CD4-positive, alpha-beta T cell treated with Interferon alpha-2 for 1 hour (primary cell): ENCODE measurements at regions not wholly inside any gene's neighbourhood (a gene's known extent, or its start where the extent isn't known, plus 50 kb on each side); places are given as distances from the start of the nearest gene placed in this dataset.
"Not testable (repeated sequence)": the region's sequence is repeated elsewhere in the genome, so short reads cannot be mapped to it uniquely, and the experiment has no call there.

Experiments
- DNase-seq, 2 donors: peaks; one replicate each; pipeline ENCODE4 v3.0.0-alpha.2; 2020 to 2022

DNA sequence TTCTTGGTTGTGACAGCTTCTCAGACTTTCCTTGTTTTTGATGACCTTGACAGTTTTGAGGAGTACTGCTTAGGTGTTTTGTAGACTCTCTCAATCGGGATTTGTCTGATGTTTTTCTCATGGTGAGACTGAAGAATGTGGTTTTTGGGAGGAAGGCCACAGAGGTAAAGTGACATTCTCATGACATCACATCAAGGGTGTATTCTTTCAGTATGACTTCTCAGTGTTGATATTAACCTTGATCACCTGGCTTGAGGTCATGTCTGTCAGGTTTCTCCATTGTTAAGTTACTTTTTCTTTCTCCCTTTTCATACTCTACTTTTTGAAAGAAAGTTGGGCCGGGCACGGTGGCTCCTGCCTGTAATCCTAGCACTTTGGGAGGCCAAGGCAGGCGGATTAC, 269.9 kb downstream of the ZNF37A start:
- DNase-seq, result not testable (repeated sequence)

DNA sequence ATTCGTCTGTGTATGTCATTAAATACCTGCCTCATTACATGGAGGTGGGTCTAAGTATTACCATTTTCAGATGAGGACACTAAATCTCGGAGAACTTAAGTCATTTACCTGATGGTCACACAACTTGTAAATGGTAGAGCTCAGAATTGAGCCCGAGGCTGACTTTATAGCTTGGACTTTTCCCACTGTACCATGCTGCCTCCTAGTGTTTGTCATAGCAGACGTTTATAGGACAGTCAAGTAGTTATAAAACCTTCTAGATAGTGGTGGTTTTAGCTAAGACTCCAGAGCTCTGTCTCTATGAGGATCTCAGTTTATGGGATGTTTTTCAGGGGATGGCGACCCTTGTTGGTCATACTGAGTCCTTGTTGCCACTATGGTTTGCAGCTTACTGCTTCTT, 271.8 kb downstream of the ZNF37A start:
- DNase-seq, result peak; percentile 22 to 53

DNA sequence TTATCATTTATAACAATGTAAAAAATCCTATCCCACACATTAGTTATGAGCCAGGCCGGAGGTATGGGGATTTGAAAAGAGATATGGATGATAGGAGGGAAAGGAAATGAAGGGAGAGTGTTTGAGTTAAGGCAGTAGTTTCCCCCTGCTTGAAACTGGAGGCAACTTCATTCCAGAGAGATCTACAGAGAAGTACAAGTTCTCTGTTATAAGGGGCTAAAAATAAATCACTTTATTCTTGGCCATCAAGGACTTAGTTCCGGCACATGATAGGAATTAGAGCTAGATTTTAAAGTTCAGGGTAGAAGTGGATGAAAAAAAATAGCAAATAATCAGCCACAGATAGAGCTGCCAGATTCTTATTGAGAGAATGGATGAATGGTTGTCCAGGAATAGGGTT, 289.7 kb downstream of the ZNF37A start:
- not testable (repeated sequence) for DNase-seq

DNA sequence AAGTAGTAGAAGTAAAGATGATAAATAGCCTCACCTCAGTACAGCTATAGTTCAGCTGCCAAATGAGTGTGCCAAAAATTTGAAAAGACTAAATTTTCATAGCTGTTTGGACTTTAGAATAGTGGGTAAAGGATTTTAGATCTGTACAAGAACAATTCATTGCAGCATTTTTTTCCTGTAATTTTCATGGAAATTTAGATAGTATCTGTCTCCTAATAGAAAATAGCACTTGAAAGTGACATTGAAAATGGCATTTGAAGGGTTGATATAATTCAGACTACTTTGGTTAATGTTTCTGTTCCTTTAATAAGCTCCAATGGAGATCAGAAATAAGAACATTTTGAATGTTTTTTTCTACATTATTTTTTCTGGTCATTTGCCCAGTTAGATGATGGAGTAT, 292.7 kb downstream of the ZNF37A start:
- DNase-seq, result not testable (repeated sequence)

DNA sequence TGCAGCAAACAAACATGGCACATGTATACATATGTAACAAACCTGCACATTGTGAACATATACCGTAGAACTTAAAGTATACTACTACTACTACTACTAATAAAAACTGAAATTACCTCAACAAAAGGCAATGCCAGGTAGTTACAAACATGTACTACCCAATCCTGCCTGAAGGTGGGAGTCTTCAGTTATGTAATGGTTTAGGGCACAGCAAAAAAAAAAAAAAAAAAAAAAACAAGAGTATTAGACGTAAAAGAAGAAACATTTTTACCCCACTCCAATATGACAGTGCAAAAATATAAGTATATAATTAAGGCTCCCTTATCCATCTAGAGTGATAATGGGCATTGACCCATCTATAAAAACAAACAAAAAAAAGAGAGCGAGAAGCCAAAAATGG, 296.6 kb downstream of the ZNF37A start:
- peak; percentile 13 to 72 for DNase-seq

DNA sequence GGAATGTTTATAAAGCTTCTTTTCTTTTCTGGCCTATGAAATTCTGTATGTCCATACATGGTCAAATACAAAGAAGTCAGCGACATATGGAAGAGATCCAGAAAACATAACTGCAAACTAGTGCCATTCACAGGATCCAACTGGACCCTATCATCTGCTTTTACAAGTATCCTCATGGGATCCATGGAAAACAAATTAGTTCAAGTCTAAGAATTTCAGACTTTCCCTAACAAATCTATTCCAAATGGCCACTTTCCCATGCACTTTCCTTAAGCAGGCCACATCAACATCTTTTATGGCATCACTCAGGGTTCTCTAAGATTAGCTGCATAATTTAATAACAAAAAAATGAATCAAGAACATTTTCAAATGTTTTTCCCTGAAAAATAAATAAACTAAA, 301.3 kb downstream of the ZNF37A start:
- DNase-seq, result not testable (repeated sequence)

DNA sequence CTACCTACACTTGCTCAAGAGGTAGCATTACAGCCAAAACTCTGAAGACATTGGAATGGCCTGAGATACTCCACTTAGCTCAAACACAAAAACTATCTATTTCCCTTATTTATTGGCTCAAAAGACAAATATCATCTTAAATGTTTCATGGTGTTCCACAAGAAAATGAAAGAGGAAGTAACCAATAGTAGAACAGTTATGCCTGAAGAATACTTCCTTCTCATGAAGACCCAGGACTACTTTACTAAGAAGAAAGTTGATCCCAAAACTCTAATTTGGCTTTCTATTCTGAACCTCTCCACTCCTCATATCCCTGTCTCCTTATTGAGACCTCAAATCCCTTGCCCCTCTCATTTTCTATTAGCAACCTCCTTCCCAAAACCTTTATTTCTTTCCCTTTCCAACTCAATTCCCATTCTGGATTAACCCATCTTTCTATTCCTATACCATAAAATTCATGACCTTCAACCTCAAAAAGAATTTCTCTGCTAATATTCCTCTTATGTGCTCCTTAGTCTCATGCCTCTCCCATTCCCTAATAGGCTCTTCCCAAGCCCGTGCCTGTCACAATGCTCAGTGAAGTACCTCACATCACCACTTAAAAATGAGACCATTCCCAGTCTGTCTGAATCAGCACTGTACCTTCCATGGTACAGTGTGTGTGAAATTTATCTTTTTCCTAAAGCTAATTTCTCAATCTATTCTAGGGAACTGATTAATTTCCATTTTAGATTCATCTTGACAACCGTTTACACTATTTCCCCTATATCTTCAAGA, 302.2 kb downstream of the ZNF37A start:
- DNase-seq, result not testable (repeated sequence)

DNA sequence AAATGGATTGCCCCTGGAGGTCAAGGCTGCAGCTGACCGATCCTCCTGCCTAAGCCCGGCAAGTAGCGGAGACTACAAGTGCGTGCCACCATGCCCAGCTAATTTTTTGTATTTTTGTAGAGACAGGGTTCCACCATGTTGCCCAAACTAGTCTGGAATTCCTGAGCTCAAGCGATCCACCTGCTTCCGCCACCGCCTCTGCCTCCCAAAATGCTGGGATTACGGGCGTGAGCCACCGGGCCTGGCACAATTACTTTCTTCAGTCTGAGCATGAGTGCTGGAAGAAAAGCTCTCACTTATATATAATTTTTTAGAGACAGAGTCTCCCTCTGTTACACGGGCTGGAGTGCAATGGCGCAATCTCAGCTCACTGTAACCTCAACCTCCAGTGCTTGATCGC, 307.4 kb downstream of the ZNF37A start:
- not testable (repeated sequence) for DNase-seq

DNA sequence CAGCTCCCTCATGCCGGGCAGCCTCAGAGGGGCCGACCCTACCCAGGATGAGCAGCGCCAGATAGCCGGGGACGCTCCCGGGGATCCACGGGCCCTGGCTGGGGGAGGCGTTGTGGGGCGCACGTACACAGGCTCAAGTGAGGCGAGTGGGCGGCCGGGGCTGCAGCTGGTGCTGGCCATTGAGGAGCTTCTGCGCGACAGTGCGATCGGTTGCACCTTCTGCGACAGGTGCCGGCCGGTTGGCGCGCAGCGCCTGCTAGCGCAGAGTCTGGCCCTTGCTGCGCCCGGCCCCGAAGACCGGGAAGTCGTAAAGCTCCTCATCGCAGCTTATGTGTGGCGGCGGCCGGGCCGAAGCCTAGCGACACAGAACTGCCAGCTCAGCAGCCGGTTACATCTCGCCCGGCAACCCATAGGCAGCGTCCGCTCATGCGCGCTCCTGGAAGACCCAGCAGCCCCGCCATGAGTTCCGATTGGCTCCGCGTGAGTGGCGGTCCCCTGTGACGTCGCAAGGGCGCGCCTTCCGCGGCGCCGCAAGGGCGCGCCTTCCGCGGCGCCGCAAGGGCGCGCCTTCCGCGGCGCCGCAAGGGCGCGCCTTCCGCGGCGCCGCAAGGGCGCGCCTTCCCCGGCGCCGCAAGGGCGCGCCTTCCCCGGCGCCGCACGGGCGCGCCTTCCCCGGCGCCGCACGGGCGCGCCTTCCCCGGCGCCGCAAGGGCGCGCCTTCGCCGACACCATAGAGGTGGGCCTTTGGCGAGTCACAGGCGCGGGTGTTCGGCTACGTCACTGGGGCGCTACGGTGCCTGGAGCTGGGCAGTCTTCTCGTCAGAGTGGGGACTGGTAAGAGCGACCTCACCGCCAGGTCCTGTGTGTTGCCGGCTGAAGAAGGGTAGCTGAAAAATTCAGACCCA, 308.6 kb downstream of the ZNF37A start:
- DNase-seq, result peak; percentile 95 to 98

DNA sequence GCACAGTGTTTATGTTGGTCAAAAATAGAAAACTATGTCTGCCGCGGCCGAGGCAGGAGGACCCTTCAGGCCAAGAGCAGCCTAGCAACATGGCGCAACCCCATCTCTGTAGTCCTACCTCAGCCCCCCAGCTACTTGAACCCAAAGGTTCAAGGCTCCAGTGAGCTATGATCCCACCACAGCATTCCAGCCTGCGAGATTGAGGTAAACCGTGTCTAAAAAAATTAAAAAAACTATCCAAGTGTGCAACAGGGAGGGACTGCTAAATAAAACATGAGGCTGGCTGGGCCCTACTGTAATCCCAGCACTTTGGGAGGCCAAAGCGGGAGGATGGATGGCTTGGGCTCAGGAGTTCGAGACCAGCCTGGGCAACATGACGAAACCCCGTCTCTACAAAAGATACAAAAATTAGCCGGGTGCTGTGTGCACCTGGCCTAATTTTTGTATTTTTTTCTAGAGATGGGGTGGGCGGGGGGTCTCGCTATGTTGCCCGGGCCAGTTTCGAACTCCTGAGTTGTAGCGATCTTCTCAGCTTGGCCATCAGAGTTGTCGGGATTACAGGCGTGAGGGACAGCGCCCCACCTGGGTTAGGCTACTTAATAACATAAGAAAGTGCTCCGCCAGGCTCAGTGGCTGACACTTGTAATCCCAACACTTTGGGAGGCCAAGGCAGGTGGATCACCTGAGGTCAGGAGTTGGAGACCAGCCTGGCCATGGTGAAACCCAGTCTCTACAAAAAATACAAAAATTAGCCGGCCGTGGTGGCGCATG, 309.4 kb downstream of the ZNF37A start:
- not testable (repeated sequence) for DNase-seq

DNA sequence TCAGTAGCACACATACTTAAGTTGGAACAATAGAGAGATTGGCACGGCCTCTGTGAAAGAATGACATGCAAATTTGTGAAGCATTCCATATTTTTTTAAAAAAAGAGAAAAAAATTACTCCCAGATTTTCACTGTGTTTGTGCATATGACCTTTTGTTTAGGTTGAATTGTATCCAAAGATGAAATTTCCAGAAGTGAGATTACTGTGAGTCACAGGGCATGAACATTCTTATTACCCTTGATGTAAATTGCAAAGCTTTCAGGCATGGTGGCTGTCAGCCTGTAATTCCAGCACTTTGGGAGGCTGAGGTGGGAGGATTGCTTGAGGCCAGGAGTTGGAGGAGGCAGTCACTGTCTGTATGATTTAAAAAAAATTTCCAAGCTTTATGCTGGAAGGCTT, 329.5 kb downstream of the ZNF37A start:
- not testable (repeated sequence) for DNase-seq

DNA sequence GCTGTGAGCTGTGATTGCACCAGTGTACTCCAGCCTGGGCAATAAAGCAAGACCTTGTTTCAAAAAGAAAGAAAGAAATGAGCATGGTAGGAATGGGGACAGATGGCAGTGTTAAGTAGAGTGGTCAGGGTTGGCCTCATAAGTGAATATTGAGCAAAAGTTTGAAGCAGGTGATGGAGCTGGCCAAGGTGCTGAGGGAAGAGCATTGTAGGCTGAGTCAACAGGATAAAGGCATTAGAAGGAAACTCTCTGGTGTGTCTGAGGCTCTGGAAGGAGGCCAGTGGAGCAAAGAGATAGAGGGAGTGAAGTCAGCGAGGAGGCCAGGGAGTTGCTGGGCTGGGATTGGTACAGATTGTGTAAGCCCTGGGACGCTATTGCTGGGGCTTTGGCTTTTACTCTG, 336.1 kb downstream of the ZNF37A start:
- DNase-seq, result not testable (repeated sequence)

DNA sequence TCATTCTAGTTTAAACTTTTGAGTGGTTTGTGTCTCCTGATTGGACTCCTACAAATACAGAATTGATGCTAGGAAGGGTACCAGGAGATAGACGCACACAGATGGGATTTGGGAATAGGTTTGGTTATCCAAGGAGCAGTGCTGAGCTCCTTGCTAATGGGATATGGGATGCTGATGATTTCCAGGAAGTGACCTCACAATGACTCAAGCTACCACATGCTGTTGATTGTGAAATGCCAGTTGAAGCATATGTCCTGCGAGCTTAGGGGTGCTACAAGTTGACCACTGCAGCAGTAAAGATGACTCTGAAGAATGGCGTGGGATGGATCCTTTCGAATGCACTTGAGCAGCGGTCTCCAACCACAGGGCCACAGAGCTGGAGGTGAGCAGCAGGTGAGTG, 343.2 kb downstream of the ZNF37A start:
- DNase-seq, result not testable (repeated sequence)

DNA sequence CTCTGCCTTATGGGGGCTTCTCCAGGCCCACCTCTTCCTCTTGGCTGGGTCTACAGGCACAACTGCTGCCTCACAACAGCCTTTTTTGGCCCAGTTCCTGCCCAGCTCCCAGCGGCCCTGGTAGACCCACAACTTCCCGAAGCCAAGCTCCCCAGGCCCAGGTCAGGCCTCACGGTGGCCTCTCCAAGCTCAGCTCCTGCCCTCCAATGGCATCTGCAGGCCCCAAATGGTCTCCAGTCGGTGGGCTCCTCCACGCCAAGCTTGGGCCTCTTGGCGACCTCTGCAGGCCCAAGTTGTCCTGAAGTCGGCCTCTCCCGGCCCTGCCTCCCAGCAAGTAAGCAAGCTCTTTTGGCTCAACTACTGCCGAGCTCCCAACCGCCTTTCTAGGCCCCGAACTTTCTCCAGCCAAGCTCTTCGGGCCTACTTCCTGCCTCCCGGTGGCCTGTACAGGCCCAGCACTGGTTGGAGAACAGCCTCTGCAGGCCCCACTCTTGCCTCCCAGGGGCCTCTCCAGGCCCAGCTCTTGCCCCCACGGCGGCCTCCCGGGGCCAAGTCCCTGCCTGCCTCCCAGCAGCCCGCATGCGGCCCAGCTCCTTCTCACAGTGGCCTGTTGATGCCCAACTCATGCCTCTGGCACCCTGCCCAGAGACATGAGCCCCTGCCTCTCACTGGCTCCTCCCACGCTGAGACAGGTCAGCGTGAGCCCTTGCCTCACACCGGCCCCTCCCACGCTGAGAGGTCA, 354.6 kb downstream of the ZNF37A start:
- DNase-seq, result not testable (repeated sequence)

DNA sequence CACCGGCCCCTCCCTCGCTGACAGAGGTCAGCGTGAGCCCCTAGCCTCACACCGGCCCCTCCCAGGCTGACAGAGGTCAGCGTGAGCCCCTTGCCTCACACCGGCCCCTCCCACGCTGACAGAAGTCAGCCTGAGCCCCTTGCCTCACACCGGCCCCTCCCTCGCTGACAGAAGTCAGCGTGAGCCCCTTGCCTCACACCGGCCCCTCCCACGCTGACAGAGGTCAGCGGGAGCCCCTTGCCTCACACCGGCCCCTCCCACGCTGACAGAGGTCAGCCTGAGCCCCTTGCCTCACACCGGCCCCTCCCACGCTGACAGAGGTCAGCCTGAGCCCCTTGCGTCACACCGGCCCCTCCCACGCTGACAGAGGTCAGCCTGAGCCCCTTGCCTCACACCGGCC, 355.5 kb downstream of the ZNF37A start:
- DNase-seq, result not testable (repeated sequence)

DNA sequence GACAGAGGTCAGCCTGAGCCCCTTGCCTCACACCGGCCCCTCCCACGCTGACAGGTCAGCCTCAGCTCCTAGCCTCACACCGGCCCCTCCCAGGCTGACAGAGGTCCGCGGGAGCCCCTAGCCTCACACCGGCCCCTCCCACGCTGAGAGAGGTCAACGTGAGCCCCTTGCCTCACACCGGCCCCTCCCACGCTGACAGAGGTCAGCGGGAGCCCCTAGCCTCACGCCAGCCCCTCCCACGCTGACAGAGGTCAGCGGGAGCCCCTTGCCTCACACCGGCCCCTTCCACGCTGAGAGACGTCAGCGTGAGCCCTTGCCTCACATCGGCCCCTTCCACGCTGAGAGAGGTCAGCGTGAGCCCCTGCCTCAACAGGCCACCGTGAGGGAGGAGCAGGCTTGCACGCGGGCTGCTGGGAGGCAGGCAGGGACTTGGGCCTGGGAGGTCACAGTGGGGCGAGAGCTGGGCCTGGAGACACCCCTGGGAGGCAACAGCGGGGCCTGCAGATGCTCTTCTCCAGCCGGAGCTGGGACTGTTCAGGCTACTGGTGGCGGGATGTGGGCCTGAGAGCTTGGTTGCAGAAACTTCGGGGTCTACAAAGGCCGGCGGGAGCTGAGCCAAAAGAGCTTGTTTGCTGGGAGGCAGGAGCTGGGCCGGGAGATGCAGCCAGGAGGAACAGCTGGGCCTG, 356.4 kb downstream of the ZNF37A start:
- not testable (repeated sequence) for DNase-seq

DNA sequence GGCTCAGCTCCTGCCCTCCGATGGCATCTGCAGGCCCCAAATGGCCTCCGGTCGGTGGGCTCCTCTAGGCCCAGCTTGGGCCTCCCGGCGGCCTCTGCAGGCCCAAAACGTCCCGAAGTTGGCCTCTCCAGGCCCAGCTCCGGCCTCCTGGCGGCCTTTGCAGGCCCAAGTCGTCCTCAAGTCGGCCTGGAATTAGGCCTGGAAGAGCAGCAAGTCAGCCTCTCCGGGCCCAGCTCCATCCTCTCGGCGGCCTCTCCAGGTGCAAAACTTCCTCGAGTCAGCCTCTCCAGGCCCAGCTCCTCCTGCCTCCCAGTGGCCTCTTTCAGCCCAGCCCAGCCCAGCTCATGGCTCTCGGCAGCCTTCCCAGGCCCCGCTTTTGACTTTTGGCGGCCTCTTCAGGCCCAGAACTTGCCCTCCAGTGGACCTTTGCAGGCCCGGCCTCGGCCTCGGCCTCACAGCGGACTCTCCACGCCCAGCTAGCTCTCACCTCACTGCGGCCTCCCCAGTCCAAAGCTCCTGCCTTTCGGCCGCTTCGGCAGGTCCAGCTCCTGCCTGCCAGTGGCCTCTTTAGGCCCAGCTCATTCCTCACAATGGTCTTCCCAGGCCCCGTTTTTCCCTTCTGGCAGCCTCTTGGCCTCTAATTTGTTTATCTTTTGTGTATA, 357.3 kb downstream of the ZNF37A start:
- DNase-seq, result not testable (repeated sequence)
